ENCODE measurements at regions not wholly inside any gene's neighbourhood (a gene's known extent, or its start where the extent isn't known, plus 50 kb on each side); places are given as distances from the start of the nearest gene placed in this dataset.
"Not testable (repeated sequence)": the region's sequence is repeated elsewhere in the genome, so short reads cannot be mapped to it uniquely, and the experiment has no call there.

- Mint-ChIP-seq H3K9me3 (no peaks in the 10 kb centered on the region), H3K27ac (no peak overlapping the region), H3K36me3 (ENCODE audit: low read depth) (peaks cover 38% of the 10 kb centered on the region), H3K4me3 (no peak overlapping the region), H3K4me1 (ENCODE audit: low read depth) (no peaks in the 10 kb centered on the region), H3K27me3 (ENCODE audit: insufficient read depth) (peaks cover 2% of the 10 kb centered on the region; the same call in 1 of the 2 replicates)
- TF ChIP-seq, protein P1, sequence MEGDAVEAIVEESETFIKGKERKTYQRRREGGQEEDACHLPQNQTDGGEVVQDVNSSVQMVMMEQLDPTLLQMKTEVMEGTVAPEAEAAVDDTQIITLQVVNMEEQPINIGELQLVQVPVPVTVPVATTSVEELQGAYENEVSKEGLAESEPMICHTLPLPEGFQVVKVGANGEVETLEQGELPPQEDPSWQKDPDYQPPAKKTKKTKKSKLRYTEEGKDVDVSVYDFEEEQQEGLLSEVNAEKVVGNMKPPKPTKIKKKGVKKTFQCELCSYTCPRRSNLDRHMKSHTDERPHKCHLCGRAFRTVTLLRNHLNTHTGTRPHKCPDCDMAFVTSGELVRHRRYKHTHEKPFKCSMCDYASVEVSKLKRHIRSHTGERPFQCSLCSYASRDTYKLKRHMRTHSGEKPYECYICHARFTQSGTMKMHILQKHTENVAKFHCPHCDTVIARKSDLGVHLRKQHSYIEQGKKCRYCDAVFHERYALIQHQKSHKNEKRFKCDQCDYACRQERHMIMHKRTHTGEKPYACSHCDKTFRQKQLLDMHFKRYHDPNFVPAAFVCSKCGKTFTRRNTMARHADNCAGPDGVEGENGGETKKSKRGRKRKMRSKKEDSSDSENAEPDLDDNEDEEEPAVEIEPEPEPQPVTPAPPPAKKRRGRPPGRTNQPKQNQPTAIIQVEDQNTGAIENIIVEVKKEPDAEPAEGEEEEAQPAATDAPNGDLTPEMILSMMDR (IDR thresholded peaks at IDR 0.05) = no peak
- no peak for DNase-seq
These were observed 138.0 kb downstream of the UTRN start for GRCh38 chr6:144423167-144423566.

- no peak for DNase-seq
- Mint-ChIP-seq H3K36me3 (ENCODE audit: low read depth) (peaks cover 27% of the 10 kb centered on the region), H3K27ac (no peak overlapping the region), H3K4me3 (no peak overlapping the region), H3K4me1 (ENCODE audit: low read depth) (peaks cover 7% of the 10 kb centered on the region), H3K27me3 (ENCODE audit: insufficient read depth) (peaks cover 2% of the 10 kb centered on the region; the same call in 1 of the 2 replicates), H3K9me3 (peaks cover 8% of the 10 kb centered on the region)
- TF ChIP-seq, protein P1 (IDR thresholded peaks at IDR 0.05) = no peak
These were observed 144.6 kb downstream of the UTRN start for GRCh38 chr6:144429753-144430152.

- not testable (repeated sequence) for H3K27ac Mint-ChIP-seq; H3K27me3 Mint-ChIP-seq (ENCODE audit: insufficient read depth); H3K9me3 Mint-ChIP-seq; DNase-seq; H3K4me3 Mint-ChIP-seq
- Mint-ChIP-seq H3K36me3 (ENCODE audit: low read depth) (peaks cover 29% of the 10 kb centered on the region), H3K4me1 (ENCODE audit: low read depth) (peaks cover 26% of the 10 kb centered on the region)
These were observed 148.3 kb downstream of the UTRN start for GRCh38 chr6:144433446-144433845.

- Mint-ChIP-seq H3K9me3 (peaks cover 8% of the 10 kb centered on the region), H3K4me3 (peak overlapping the region; percentile 81), H3K36me3 (ENCODE audit: low read depth) (peaks cover 39% of the 10 kb centered on the region), H3K27me3 (ENCODE audit: insufficient read depth) (no peaks in the 10 kb centered on the region; the same call in none of the 2 replicates), H3K27ac (peak overlapping the region; percentile 94), H3K4me1 (ENCODE audit: low read depth) (peaks cover 34% of the 10 kb centered on the region)
- TF ChIP-seq, protein P1 (IDR thresholded peaks at IDR 0.05) = no peak
- peak; percentile 87 for DNase-seq
These were observed 149.3 kb downstream of the UTRN start for GRCh38 chr6:144434308-144434990.

DNA sequence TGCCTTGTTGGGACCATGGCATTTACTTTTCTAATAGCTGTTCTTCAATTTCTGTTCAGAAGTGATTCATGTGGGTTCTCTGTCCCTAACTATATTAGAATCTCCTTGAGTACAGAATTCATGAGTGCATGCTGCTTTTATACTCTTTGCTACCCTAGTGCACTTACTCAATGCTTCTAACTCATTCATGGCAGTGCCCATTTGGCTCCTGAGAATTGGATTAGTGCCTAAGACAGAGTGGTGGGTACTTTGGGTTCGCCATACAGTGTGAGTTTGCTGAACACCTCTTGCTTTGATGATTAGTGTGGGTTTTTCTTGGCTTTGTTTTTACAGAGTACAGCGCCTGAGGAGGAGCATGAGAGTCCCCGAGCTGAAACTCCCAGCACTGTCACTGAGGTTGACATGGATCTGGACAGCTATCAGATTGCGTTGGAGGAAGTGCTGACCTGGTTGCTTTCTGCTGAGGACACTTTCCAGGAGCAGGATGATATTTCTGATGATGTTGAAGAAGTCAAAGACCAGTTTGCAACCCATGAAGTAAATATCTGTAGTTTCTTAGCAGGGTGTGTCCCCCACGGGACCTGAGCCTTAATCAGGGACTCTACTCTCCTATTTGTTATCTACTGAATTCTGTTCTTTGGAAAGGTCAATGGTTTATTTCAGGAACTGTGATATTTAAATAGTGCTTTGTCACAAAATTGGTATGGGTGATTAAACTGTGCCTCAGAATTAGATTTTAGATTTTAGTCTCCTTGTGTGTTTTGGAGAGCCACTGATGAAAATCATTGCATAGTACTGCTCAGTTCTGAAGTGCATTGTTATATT lies 150.7 kb downstream of the UTRN start:
- Mint-ChIP-seq H3K27ac (peak overlapping the region; percentile 94), H3K36me3 (ENCODE audit: low read depth) (peaks cover 53% of the 10 kb centered on the region), H3K4me3 (peak overlapping the region; percentile 22), H3K4me1 (ENCODE audit: low read depth) (peaks cover 34% of the 10 kb centered on the region), H3K9me3 (peaks cover 18% of the 10 kb centered on the region), H3K27me3 (ENCODE audit: insufficient read depth) (no peaks in the 10 kb centered on the region; the same call in none of the 2 replicates)
- no peak for DNase-seq
- TF ChIP-seq, protein P1 (IDR thresholded peaks at IDR 0.05) = no peak

GRCh38 chr6:144437105-144437504 lies 152.0 kb downstream of the UTRN start:
- no peak overlapping the region for H3K4me3 Mint-ChIP-seq

More at GRCh38 chr6:144437105-144437504, 152.0 kb downstream of the UTRN start:
- H3K36me3 Mint-ChIP-seq (ENCODE audit: low read depth) = peaks cover 64% of the 10 kb centered on the region
- DNase-seq = no peak
- peaks cover 34% of the 10 kb centered on the region for H3K4me1 Mint-ChIP-seq (ENCODE audit: low read depth)
- peaks cover 31% of the 10 kb centered on the region for H3K9me3 Mint-ChIP-seq
- TF ChIP-seq, protein P1 (IDR thresholded peaks at IDR 0.05) = no peak
- H3K27ac Mint-ChIP-seq = no peak overlapping the region
- no peaks in the 10 kb centered on the region; the same call in none of the 2 replicates for H3K27me3 Mint-ChIP-seq (ENCODE audit: insufficient read depth)

All from HFFc6 (cell line).